H1 (cell line): ENCODE measurements at regions not wholly inside any gene's neighbourhood (a gene's known extent, or its start where the extent isn't known, plus 50 kb on each side); places are given as distances from the start of the nearest gene placed in this dataset.

Experiments
- CTCF ChIA-PET: fragments of 300-600 bp; sonication (Branson Sonifier 250); formaldehyde crosslinking; loops from one replicate; lab custom pipeline; 2021; ENCODE audit not compliant: partially characterized antibody; lab: Charles Lee
- POLR2A ChIA-PET: fragments of 300-600 bp; sonication (Branson Sonifier 250); formaldehyde crosslinking; loops from one replicate; lab custom pipeline; 2021; ENCODE audit warnings: inconsistent platforms; ENCODE audit not compliant: partially characterized antibody; lab: Charles Lee
- DNase-seq, 2 experiments: peaks; one replicate each; pipeline versions ENCODE4 v3.0.0 to v3.0.0-alpha.2; 2010 to 2022; ENCODE audit warnings: low spot score in 2 of 2, low read depth in 1 of 2, mixed read lengths in 1 of 2
- FAIRE-seq: peaks from 2 replicates; lab custom pipeline; 2011; peaks lifted over from hg19 to GRCh38; lab: Jason Lieb, UNC
- H2AFZ ChIP-seq: 2 replicates; pipeline ENCODE4 v1.8.1; 2012; ENCODE audit warnings: low read length, inconsistent platforms
- H2AK5ac ChIP-seq: 2 replicates; pipeline ENCODE4 v1.6.1; 2013; ENCODE audit warnings: low read depth, low read length
- H2BK120ac ChIP-seq: replicated peaks from 2 replicates; pipeline ENCODE3; 2013; ENCODE audit warnings: low read depth, low read length, inconsistent platforms
- H2BK12ac ChIP-seq: 2 replicates; pipeline ENCODE4 v1.6.1; 2013; ENCODE audit warnings: low read depth, low read length
- H2BK15ac ChIP-seq: 2 replicates; pipeline ENCODE4 v1.6.1; 2013; ENCODE audit warnings: low read length
- H2BK20ac ChIP-seq: 2 replicates; pipeline ENCODE4 v1.6.1; 2013; ENCODE audit warnings: low read length
- H2BK5ac ChIP-seq: 2 replicates; pipeline ENCODE4 v1.6.1; 2013; ENCODE audit warnings: low read depth, low read length
- H3K14ac ChIP-seq: 2 replicates; pipeline ENCODE4 v1.6.1; 2013; ENCODE audit warnings: inconsistent platforms; ENCODE audit not compliant: insufficient read length
- H3K18ac ChIP-seq: 2 replicates; pipeline ENCODE4 v1.6.1; 2013; ENCODE audit warnings: low read length; ENCODE audit errors: extremely low read depth
- H3K23ac ChIP-seq: 2 replicates; pipeline ENCODE4 v1.6.1; 2013; ENCODE audit warnings: inconsistent platforms; ENCODE audit not compliant: insufficient read length
- H3K23me2 ChIP-seq: 2 replicates; pipeline ENCODE4 v1.6.1; 2013; ENCODE audit warnings: low read depth, low read length
- H3K27ac ChIP-seq: 2 replicates; pipeline ENCODE4 v1.6.1; 2011; ENCODE audit warnings: low read depth, low read length, inconsistent platforms
- H3K27me3 ChIP-seq, 4 experiments: replicated peaks in 1 of 4; 1 replicate in 1 of 4; 2 replicates in 3 of 4; pipeline versions ENCODE4 v1.6.1 to v1.8.1; 2011 to 2013; ENCODE audit warnings: low read length in 3 of 4, mild to moderate bottlenecking in 3 of 4, inconsistent platforms in 2 of 4, mixed read lengths in 2 of 4, moderate library complexity in 1 of 4; ENCODE audit not compliant: control insufficient read depth in 3 of 4, insufficient read depth in 3 of 4; ENCODE audit errors: extremely low read depth in 1 of 4
- H3K36me3 ChIP-seq, 4 experiments: 2 replicates each; pipeline versions ENCODE4 v1.6.1 to v1.8.1; 2011 to 2013; ENCODE audit warnings: mild to moderate bottlenecking in 4 of 4, low read length in 3 of 4, moderate library complexity in 2 of 4, control low read depth in 1 of 4, inconsistent platforms in 1 of 4; ENCODE audit not compliant: insufficient read depth in 4 of 4, control insufficient read depth in 2 of 4
- H3K4ac ChIP-seq: replicated peaks from 2 replicates; pipeline ENCODE3; 2013; ENCODE audit warnings: low read length, low read depth, mixed read lengths, inconsistent platforms; ENCODE audit not compliant: insufficient read length
- H3K4me1 ChIP-seq, 4 experiments: replicated peaks in 1 of 4; 1 replicate in 1 of 4; 2 replicates in 3 of 4; pipeline versions ENCODE4 v1.6.1 to v1.8.1; 2011 to 2013; ENCODE audit warnings: low read length in 3 of 4, inconsistent platforms in 2 of 4, mixed read lengths in 1 of 4; ENCODE audit not compliant: insufficient read depth in 4 of 4, control insufficient read depth in 3 of 4
- H3K4me2 ChIP-seq, 2 experiments: 2 replicates each; pipeline versions ENCODE4 v1.6.1 to v1.8.1; 2011 to 2013; ENCODE audit warnings: low read depth in 2 of 2, low read length in 2 of 2, control low read depth in 1 of 2, inconsistent platforms in 1 of 2, mild to moderate bottlenecking in 1 of 2; ENCODE audit not compliant: insufficient read depth in 1 of 2
- H3K4me3 ChIP-seq, 4 experiments: fragments of 200-600, 300-600 bp in 1 of 4; sonication (generic), shearing (Covaris generic), sonication (Bioruptor Twin) in 1 of 4; 2 replicates each; pipeline versions ENCODE4 v1.5.1 to v1.8.1; 2011 to 2016; ENCODE audit warnings: low read length in 4 of 4, low read depth in 3 of 4, control low read depth in 2 of 4, inconsistent platforms in 2 of 4, mild to moderate bottlenecking in 2 of 4, mixed read lengths in 1 of 4, moderate library complexity in 1 of 4; ENCODE audit not compliant: insufficient read depth in 2 of 4; ENCODE audit errors: extremely low read depth in 1 of 4
- H3K56ac ChIP-seq: replicated peaks from 2 replicates; pipeline ENCODE3; 2013; ENCODE audit warnings: low read depth, mild to moderate bottlenecking, mixed read lengths, low read length, inconsistent platforms; ENCODE audit not compliant: insufficient read length
- H3K79me1 ChIP-seq: 2 replicates; pipeline ENCODE4 v1.6.1; 2013; ENCODE audit warnings: low read depth, low read length, control low read depth
- H3K79me2 ChIP-seq, 2 experiments: 2 replicates each; pipeline versions ENCODE4 v1.6.1 to v1.8.1; 2012 to 2013; ENCODE audit warnings: low read length in 2 of 2, mild to moderate bottlenecking in 2 of 2, inconsistent platforms in 1 of 2; ENCODE audit not compliant: insufficient read depth in 2 of 2, control insufficient read depth in 1 of 2
- H3K9ac ChIP-seq, 4 experiments: replicated peaks in 1 of 4; 1 replicate in 1 of 4; 2 replicates in 3 of 4; pipeline versions ENCODE4 v1.6.1 to v1.8.1; 2011 to 2013; ENCODE audit warnings: low read depth in 3 of 4, low read length in 3 of 4, control low read depth in 2 of 4, mild to moderate bottlenecking in 2 of 4, moderate library complexity in 2 of 4, inconsistent platforms in 1 of 4; ENCODE audit errors: extremely low read depth in 1 of 4
- H3K9me3 ChIP-seq, 2 experiments: 2 replicates each; pipeline versions ENCODE4 v1.6.1 to v1.8.1; 2012 to 2013; ENCODE audit warnings: mild to moderate bottlenecking in 2 of 2, moderate library complexity in 2 of 2, control low read depth in 1 of 2, inconsistent platforms in 1 of 2, low read depth in 1 of 2, low read length in 1 of 2, mixed read lengths in 1 of 2; ENCODE audit not compliant: insufficient read depth in 2 of 2
- H4K20me1 ChIP-seq, 2 experiments: replicated peaks in 1 of 2; 2 replicates each; pipeline versions ENCODE3 to v1.8.1; 2011 to 2013; ENCODE audit warnings: inconsistent platforms in 2 of 2, low read length in 2 of 2, mild to moderate bottlenecking in 1 of 2; ENCODE audit not compliant: insufficient read depth in 2 of 2, control insufficient read depth in 1 of 2
- H4K5ac ChIP-seq: 2 replicates; pipeline ENCODE4 v1.6.1; 2013; ENCODE audit warnings: low read length, low read depth, mixed read lengths, inconsistent platforms; ENCODE audit not compliant: insufficient read length
- H4K8ac ChIP-seq: 2 replicates; pipeline ENCODE4 v1.8.0; 2013; ENCODE audit warnings: mild to moderate bottlenecking, moderate library complexity, low read length, inconsistent platforms; ENCODE audit not compliant: insufficient read depth; ENCODE audit errors: extremely low read depth
- H4K91ac ChIP-seq: replicated peaks from 2 replicates; pipeline ENCODE3; 2013; ENCODE audit warnings: low read length, mixed read lengths, inconsistent platforms; ENCODE audit not compliant: insufficient read length
- EZH2 ChIP-seq: fragments of 200-600 bp; sonication (generic); IDR thresholded peaks from 2 replicates; pipeline ENCODE4 v1.7.1; 2012; ENCODE audit warnings: low read depth, mild to moderate bottlenecking, moderate library complexity, low read length, inconsistent platforms; ENCODE audit not compliant: severe bottlenecking
- FOSL1 ChIP-seq: IDR thresholded peaks from 2 replicates; pipeline ENCODE4 v1.6.1; 2011; ENCODE audit warnings: mild to moderate bottlenecking, low read depth, low read length, moderate library complexity; ENCODE audit not compliant: insufficient read depth
- GABPA ChIP-seq: IDR thresholded peaks from 2 replicates; pipeline ENCODE4 v1.6.1; 2011; ENCODE audit warnings: mild to moderate bottlenecking, low read length, moderate library complexity, borderline replicate concordance; ENCODE audit not compliant: insufficient read depth
- PHF8 ChIP-seq: fragments of 200-600 bp; sonication (generic); conservative IDR thresholded peaks from 2 replicates; pipeline ENCODE4 v1.7.1; 2012; ENCODE audit warnings: low read depth, mild to moderate bottlenecking, inconsistent platforms, low read length, moderate library complexity
- RBBP5 ChIP-seq: IDR thresholded peaks from 2 replicates; pipeline ENCODE4 v1.7.1; 2012; ENCODE audit warnings: low read depth, mild to moderate bottlenecking, inconsistent platforms, low read length, moderate library complexity, borderline replicate concordance
- RXRA ChIP-seq: IDR thresholded peaks from 2 replicates; pipeline ENCODE4 v1.6.1; 2011; ENCODE audit warnings: low read depth, mild to moderate bottlenecking, low read length, moderate library complexity; ENCODE audit not compliant: insufficient read depth
- SP1 ChIP-seq: IDR thresholded peaks from 2 replicates; pipeline ENCODE4 v1.6.1; 2011; ENCODE audit warnings: low read depth, low read length
- SUZ12 ChIP-seq: fragments of 200-600 bp; sonication (generic); IDR thresholded peaks from 2 replicates; pipeline ENCODE4 v1.6.1; 2012; ENCODE audit warnings: mild to moderate bottlenecking, inconsistent platforms, low read length, moderate library complexity, mixed read lengths
- WGBS, 2 experiments: shearing (Covaris generic) in 1 of 2; methylation state at CpG; one replicate each; pipeline versions ENCODE4 v1.1.6 to v1.1.7; 2013 to 2015; ENCODE audit warnings: low lambda C conversion rate in 2 of 2, mixed read lengths in 2 of 2, inconsistent platforms in 1 of 2, low coverage in 1 of 2, missing lambda C conversion rate in 1 of 2; ENCODE audit not compliant: insufficient replicate concordance in 2 of 2, insufficient coverage in 1 of 2, insufficient read length in 1 of 2; ENCODE audit errors: extremely low coverage in 1 of 2, missing lambda C conversion rate in 1 of 2; 5-methylcytosine and 5-hydroxymethylcytosine counted together

- no peaks in the 10 kb centered on the region for H4K20me1 ChIP-seq
- ChIA-PET CTCF (no interaction called here), POLR2A (no interaction called here)
- no peaks in the 10 kb centered on the region for H3K79me2 ChIP-seq
- no peaks in the 10 kb centered on the region for H3K4me1 ChIP-seq
- WGBS, 2 experiments, result 3% methylated on average over 1 of the region's 1 CpG; no CpG with 5 or more reads in 1 of the 2 experiments
- no peaks in the 10 kb centered on the region for H3K79me1 ChIP-seq
- no peak overlapping the region for H3K27ac ChIP-seq
- H2BK15ac ChIP-seq, result no peak overlapping the region
- H3K4me3 ChIP-seq, result no peak overlapping the region
- peaks cover 7 to 8% of the 10 kb centered on the region in 2 experiments for H3K9me3 ChIP-seq
- TF ChIP-seq SP1 (no peak), EZH2 (no peak), RXRA (no peak), SUZ12 (no peak), GABPA (no peak), RBBP5 (no peak), PHF8 (no peak), FOSL1 (no peak)
- H4K8ac ChIP-seq, result no peak overlapping the region
- no peak overlapping the region for H2BK20ac ChIP-seq
- no peaks in the 10 kb centered on the region for H3K27me3 ChIP-seq
- no peak overlapping the region for H2BK5ac ChIP-seq
- H3K18ac ChIP-seq, result no peak overlapping the region
- H2AK5ac ChIP-seq, result no peak overlapping the region
- no peak overlapping the region for H2AFZ ChIP-seq
- DNase-seq, result no peak
- no peak overlapping the region for H2BK12ac ChIP-seq
- no peak overlapping the region for H4K91ac ChIP-seq
- H3K23ac ChIP-seq, result no peak overlapping the region
- H3K4ac ChIP-seq, result no peak overlapping the region
- no peak overlapping the region for H3K56ac ChIP-seq
- H3K23me2 ChIP-seq, result no peaks in the 10 kb centered on the region
- no peaks in the 10 kb centered on the region for H3K36me3 ChIP-seq
- no peak for FAIRE-seq
- no peak overlapping the region for H3K4me2 ChIP-seq
- H3K9ac ChIP-seq, result no peak overlapping the region
- H2BK120ac ChIP-seq, result no peak overlapping the region
- H3K14ac ChIP-seq, result no peak overlapping the region
- H4K5ac ChIP-seq, result no peak overlapping the region
Observed at GRCh38 chr14:100962494-100962893, 59.0 kb upstream of the RTL1 start.
